Osteoblast (primary cell): ENCODE measurements at regions not wholly inside any gene's neighbourhood (a gene's known extent, or its start where the extent isn't known, plus 50 kb on each side); places are given as distances from the start of the nearest gene placed in this dataset.

Experiments used
- DNase-seq: peaks from one replicate; pipeline ENCODE4 v3.0.0; 2011; ENCODE audit warnings: low spot score, mixed read lengths; ENCODE audit not compliant: insufficient read length; ENCODE audit errors: missing footprints
- H2AFZ ChIP-seq: 2 replicates; pipeline ENCODE4 v1.6.0; 2011; ENCODE audit warnings: mild to moderate bottlenecking, low read length
- H3K27ac ChIP-seq: 2 replicates; pipeline ENCODE4 v1.5.1; 2011; ENCODE audit warnings: mild to moderate bottlenecking, low read depth, low read length, moderate library complexity
- H3K27me3 ChIP-seq: 2 replicates; pipeline ENCODE4 v1.6.0; 2012; ENCODE audit warnings: mild to moderate bottlenecking, control low read depth, inconsistent platforms, low read length, moderate library complexity; ENCODE audit not compliant: insufficient read depth
- H3K36me3 ChIP-seq: 2 replicates; pipeline ENCODE4 v1.5.1; 2011; ENCODE audit warnings: mild to moderate bottlenecking, low read length, control low read depth, moderate library complexity; ENCODE audit not compliant: insufficient read depth
- H3K4me1 ChIP-seq: 2 replicates; pipeline ENCODE4 v1.5.1; 2011; ENCODE audit warnings: mild to moderate bottlenecking, low read length, control low read depth, moderate library complexity; ENCODE audit not compliant: insufficient read depth
- H3K4me2 ChIP-seq: 2 replicates; pipeline ENCODE4 v1.6.0; 2011; ENCODE audit warnings: mild to moderate bottlenecking, low read length; ENCODE audit not compliant: insufficient read depth
- H3K4me3 ChIP-seq: fragments of 200-600 bp; sonication (generic); 3 replicates; pipeline ENCODE4 v1.5.1; 2012; ENCODE audit warnings: mild to moderate bottlenecking, low read length, inconsistent platforms; ENCODE audit not compliant: insufficient read depth
- H3K79me2 ChIP-seq: 2 replicates; pipeline ENCODE4 v1.6.0; 2012; ENCODE audit warnings: mild to moderate bottlenecking, low read length, control low read depth, inconsistent platforms; ENCODE audit not compliant: insufficient read depth
- H3K9me3 ChIP-seq: 2 replicates; pipeline ENCODE4 v1.5.1; 2011; ENCODE audit warnings: low read depth, low read length, control low read depth
- H4K20me1 ChIP-seq: 2 replicates; pipeline ENCODE4 v1.6.0; 2012; ENCODE audit warnings: mild to moderate bottlenecking, low read length, control low read depth; ENCODE audit not compliant: insufficient read depth
- TF ChIP-seq, protein P1 (sequence below): IDR thresholded peaks from 2 replicates; pipeline ENCODE4 v1.5.1; 2011; ENCODE audit warnings: mild to moderate bottlenecking, low read depth, low read length, moderate library complexity; ENCODE audit errors: extremely low read depth

DNA sequence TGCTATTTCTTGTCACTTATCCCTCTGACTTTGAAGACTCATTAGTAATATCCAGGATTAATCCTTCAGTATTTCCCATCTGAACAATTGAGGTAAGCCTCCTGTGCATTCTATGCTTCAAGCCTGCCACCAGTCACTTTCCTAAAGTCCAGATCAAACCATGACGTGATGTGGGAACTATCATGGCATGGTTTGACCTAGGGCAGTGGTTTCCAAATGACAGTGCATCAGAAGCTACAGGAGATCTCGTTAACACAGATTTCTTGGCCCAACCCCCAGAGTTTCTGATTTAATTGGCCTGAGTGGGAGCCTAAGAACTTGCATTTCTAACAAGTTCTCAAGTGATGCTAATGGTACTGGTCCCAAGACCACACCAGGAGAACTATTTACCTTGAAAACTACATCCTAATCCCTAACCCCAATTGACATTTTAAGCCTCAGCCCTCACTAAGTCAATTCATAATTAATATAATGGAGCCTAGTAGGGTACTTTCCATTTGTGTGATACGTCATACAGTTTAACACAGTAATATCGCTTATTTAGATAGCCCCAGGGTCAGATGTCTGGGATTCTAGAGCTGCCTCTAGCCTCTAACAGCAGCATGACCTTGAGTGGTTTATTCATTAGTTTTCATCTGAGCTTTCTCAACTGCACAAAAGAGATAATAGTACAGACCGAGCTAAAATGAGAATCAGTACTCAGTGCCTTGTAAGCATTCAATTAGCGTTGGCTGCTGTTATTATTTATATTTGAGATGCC lies 907.6 kb downstream of the TFAP2A start:
- H3K4me1 ChIP-seq: no peaks in the 10 kb centered on the region
- TF ChIP-seq, protein P1, sequence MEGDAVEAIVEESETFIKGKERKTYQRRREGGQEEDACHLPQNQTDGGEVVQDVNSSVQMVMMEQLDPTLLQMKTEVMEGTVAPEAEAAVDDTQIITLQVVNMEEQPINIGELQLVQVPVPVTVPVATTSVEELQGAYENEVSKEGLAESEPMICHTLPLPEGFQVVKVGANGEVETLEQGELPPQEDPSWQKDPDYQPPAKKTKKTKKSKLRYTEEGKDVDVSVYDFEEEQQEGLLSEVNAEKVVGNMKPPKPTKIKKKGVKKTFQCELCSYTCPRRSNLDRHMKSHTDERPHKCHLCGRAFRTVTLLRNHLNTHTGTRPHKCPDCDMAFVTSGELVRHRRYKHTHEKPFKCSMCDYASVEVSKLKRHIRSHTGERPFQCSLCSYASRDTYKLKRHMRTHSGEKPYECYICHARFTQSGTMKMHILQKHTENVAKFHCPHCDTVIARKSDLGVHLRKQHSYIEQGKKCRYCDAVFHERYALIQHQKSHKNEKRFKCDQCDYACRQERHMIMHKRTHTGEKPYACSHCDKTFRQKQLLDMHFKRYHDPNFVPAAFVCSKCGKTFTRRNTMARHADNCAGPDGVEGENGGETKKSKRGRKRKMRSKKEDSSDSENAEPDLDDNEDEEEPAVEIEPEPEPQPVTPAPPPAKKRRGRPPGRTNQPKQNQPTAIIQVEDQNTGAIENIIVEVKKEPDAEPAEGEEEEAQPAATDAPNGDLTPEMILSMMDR: no peak
- H3K9me3 ChIP-seq: peaks cover 3% of the 10 kb centered on the region
- H4K20me1 ChIP-seq: no peaks in the 10 kb centered on the region
- H3K79me2 ChIP-seq: no peaks in the 10 kb centered on the region
- no peaks in the 10 kb centered on the region for H3K27me3 ChIP-seq
- no peak overlapping the region for H3K4me2 ChIP-seq
- H3K4me3 ChIP-seq: no peak overlapping the region
- H3K27ac ChIP-seq: no peak overlapping the region
- no peak overlapping the region for H2AFZ ChIP-seq
- H3K36me3 ChIP-seq: no peaks in the 10 kb centered on the region
- no peak for DNase-seq

DNA sequence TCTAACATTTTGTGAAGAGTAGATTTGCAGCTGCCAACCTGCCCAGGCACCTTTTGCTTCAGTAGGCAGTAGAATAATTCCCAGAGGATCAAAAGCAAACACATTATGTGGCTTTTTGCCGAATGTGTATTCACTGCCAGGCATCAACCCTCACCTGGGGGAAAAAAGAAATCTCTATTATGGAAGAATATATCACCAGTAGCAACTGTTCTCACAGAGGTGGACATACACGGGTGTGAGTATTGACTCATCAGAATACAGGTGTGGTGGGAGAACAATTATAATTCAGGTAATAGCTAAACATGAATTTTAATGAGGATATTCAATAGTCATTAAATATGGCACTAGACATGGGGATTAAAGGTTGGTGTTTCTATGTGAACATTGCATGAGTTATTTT lies 910.7 kb downstream of the TFAP2A start:
- H3K9me3 ChIP-seq: peaks cover 3% of the 10 kb centered on the region
- H4K20me1 ChIP-seq: no peaks in the 10 kb centered on the region
- no peak overlapping the region for H3K4me2 ChIP-seq
- TF ChIP-seq, protein P1: no peak
- no peaks in the 10 kb centered on the region for H3K27me3 ChIP-seq
- no peaks in the 10 kb centered on the region for H3K36me3 ChIP-seq
- no peak for DNase-seq
- no peak overlapping the region for H2AFZ ChIP-seq
- no peaks in the 10 kb centered on the region for H3K4me1 ChIP-seq
- H3K79me2 ChIP-seq: no peaks in the 10 kb centered on the region
- peak overlapping the region; percentile 65 for H3K27ac ChIP-seq
- H3K4me3 ChIP-seq: no peak overlapping the region

DNA sequence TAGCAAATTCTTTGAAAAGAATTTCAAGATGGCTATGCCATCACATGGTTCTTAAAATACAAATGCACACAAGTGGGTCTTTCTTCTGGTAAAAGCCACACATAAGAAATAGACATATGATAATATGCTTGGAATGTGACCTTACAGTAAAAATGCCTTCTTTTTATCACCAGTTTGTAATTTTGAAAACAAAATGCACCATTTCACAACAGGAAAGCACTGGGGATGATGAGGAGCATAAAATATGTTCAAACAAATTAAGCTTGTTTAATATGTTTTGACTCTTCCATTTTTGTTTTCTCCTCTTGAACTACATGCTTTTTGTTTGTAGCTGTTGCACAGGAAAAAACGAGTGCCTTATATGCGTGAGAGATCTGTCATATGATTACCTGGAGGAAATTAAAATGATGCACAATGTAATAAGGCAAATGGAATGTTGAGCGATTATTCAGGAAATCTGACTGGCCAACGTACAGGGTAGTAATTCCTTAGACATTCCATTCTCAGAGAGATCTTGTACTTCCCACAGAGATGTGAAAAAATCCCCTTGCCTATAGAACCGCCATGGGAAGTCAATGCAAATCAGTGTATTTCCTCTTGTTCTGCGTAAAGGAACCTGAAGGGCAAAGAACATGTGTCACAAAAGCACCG lies 911.6 kb downstream of the TFAP2A start:
- Histone ChIP-seq H3K4me2 (no peak overlapping the region), H3K36me3 (no peaks in the 10 kb centered on the region), H4K20me1 (no peaks in the 10 kb centered on the region), H2AFZ (no peak overlapping the region), H3K4me3 (no peak overlapping the region), H3K27ac (peak overlapping the region; percentile 65), H3K4me1 (no peaks in the 10 kb centered on the region), H3K79me2 (no peaks in the 10 kb centered on the region), H3K27me3 (no peaks in the 10 kb centered on the region), H3K9me3 (peaks cover 3% of the 10 kb centered on the region)
- no peak for DNase-seq
- TF ChIP-seq, protein P1: no peak

DNA sequence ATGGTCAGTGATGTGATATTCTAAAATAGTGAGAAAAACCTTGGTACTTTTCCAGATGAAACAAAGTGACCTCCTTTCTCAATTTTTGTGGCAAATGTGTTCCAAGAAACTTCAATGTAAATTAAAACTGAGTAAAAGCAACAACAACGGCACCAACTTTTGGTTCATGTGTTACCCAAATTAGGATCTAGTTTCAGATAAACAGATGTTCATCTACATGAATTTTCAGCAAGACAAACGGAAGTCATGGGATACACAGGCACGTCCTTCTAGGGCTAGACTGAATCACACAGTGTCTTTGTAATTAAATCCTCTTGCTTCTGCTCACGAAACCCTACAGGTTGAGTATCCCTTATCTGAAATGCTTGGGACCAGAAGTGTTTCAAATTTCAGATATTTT lies 915.2 kb downstream of the TFAP2A start:
- Histone ChIP-seq H2AFZ (no peak overlapping the region), H4K20me1 (no peaks in the 10 kb centered on the region), H3K79me2 (no peaks in the 10 kb centered on the region), H3K4me3 (no peak overlapping the region), H3K36me3 (no peaks in the 10 kb centered on the region), H3K4me1 (no peaks in the 10 kb centered on the region), H3K4me2 (no peak overlapping the region), H3K9me3 (no peaks in the 10 kb centered on the region), H3K27ac (no peak overlapping the region), H3K27me3 (no peaks in the 10 kb centered on the region)
- DNase-seq: no peak
- TF ChIP-seq, protein P1: no peak
